GM13977 (cell line): ENCODE measurements at regions not wholly inside any gene's neighbourhood (a gene's known extent, or its start where the extent isn't known, plus 50 kb on each side); places are given as distances from the start of the nearest gene placed in this dataset.

Experiments used
- DNase-seq: peaks from one replicate; pipeline ENCODE4 v3.0.0; 2012; ENCODE audit warnings: low spot score
- in situ Hi-C: fragments of 300-500 bp; cut with MboI; formaldehyde crosslinking; loops from one replicate; pipeline ENCODE4 v1.12.0; 2022; ENCODE audit warnings: low sequenced_read_pairs, low pct_unique_long_range_greater_than_20kb, mixed read lengths, inconsistent platforms; ENCODE audit not compliant: unreplicated experiment
- TF ChIP-seq, protein P1 (sequence below): IDR thresholded peaks from 2 replicates; pipeline ENCODE4 v1.5.1; 2012; ENCODE audit warnings: mild to moderate bottlenecking, control low read depth; ENCODE audit not compliant: insufficient read depth; ENCODE audit errors: extremely low read depth, missing control alignments

DNA sequence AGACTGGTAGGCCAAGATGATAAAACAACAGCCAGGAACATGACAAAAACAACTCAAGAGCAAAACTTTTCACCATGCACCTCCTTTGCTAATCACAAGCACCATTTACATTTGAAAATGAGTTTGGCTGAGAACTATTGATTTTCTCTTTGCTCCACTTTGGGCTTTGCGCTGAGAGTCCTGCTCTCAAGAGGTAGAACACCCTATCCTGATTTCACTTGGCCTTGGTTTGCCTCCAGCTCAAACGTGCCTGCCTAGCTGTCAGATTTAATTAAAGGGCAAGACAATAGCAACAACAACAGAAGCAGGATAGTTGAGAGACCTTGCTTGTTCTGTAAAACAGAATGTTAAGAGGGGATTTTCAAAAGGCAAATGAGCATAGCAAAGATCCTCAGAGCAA is 128.2 kb upstream of the ASTN2 start:
- TF ChIP-seq, protein P1, sequence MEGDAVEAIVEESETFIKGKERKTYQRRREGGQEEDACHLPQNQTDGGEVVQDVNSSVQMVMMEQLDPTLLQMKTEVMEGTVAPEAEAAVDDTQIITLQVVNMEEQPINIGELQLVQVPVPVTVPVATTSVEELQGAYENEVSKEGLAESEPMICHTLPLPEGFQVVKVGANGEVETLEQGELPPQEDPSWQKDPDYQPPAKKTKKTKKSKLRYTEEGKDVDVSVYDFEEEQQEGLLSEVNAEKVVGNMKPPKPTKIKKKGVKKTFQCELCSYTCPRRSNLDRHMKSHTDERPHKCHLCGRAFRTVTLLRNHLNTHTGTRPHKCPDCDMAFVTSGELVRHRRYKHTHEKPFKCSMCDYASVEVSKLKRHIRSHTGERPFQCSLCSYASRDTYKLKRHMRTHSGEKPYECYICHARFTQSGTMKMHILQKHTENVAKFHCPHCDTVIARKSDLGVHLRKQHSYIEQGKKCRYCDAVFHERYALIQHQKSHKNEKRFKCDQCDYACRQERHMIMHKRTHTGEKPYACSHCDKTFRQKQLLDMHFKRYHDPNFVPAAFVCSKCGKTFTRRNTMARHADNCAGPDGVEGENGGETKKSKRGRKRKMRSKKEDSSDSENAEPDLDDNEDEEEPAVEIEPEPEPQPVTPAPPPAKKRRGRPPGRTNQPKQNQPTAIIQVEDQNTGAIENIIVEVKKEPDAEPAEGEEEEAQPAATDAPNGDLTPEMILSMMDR, result no peak
- DNase-seq, result no peak
- in situ Hi-C loops, result no loop called here

DNA sequence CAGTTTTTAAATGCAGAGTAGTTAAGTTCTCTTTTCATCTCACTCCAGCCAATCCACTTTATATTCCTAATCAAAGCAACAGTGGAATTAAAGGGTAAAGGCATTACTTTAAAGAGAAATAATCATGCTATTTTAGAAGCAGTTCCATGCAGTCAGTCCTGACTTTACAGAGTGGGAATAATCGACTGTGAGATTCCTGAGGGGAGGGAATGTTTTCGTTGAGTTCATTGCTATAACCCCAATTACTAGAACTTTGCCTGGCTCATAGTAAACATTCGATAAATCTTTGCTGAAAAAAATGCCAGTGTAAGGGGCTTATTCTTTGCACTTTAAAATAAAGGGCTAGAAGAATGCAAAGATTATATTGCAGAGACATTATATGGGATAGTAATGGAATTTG is 127.2 kb upstream of the ASTN2 start:
- in situ Hi-C loops, result no loop called here
- DNase-seq, result no peak
- TF ChIP-seq, protein P1, result no peak

DNA sequence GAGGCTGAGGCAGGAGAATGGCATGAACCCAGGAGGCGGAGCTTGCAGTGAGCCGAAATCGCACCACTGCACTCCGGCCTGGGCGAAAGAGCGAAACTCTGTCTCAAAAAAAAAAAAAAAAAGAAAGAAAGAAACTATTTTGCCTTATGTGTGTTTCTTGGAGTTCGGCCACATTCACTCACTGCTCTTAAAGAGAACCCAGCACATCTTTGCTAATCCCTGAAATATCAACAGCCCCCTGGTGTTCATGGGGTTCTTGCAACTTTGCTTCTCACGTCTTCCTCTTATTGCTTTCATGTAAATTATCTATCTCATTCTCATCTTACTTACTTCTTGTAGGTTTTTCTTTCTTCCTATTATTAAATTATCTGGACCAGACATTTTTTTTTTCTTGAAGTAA is 126.3 kb upstream of the ASTN2 start:
- TF ChIP-seq, protein P1, result no peak
- DNase-seq, result no peak
- in situ Hi-C loops, result no loop called here

DNA sequence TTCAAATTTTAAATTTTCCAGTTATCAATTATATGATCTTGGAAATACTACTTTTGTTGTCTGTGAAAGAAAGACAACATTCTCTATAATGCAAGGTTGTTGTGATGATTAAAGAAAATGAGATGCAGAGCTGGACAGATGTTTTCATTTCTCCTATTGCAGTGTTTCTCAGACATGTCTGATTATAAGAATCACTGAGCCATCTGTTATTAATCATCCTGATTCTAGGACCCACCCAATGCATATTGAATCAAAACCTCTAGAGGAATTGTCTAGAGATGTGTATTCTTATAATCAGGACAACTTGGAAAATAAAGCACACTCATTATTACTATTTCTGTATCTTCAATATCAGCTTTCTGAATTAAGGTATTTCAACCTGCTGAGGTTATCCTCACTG is 121.1 kb upstream of the ASTN2 start:
- TF ChIP-seq, protein P1, result no peak
- DNase-seq, result no peak
- in situ Hi-C loops, result no loop called here

DNA sequence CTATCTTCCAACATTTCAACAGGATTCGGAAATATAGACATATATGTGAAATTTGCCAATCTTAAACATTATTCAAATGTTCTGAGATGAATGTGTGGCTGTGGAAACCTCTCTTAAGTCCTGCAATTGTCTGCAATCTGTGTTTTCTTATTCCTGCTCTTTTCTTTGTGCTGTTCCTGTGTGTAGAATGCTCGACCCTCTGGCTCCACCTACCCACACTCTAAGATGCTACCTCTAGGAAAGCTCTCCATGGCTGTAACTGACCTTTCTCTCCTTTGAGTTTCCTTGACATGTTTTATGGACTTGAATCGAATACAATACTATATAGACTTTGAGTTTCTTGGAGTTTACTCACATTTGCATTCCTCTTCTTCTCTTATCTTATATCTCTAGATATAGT is 120.6 kb upstream of the ASTN2 start:
- in situ Hi-C loops, result no loop called here
- TF ChIP-seq, protein P1, result no peak
- no peak for DNase-seq

DNA sequence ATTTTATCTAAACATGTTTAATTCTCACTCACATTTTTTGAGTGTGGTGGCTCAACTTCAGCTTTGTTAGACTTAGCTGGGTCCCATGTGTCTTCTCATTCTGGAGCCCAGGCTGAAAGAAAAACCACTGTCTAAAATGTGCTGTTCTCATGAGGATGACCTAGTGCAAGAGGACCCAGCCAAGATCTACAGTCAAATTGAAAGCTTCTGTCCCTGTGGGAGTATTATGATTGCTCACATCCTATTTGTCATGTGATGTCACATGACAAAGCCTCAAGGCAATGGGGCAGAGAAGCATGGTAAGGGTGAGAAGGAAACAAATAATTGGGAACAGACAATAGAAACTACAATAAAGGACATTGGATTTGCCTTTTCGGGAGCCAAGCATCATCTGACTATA is 113.4 kb upstream of the ASTN2 start:
- no peak for DNase-seq
- in situ Hi-C loops, result no loop called here
- TF ChIP-seq, protein P1, result no peak

DNA sequence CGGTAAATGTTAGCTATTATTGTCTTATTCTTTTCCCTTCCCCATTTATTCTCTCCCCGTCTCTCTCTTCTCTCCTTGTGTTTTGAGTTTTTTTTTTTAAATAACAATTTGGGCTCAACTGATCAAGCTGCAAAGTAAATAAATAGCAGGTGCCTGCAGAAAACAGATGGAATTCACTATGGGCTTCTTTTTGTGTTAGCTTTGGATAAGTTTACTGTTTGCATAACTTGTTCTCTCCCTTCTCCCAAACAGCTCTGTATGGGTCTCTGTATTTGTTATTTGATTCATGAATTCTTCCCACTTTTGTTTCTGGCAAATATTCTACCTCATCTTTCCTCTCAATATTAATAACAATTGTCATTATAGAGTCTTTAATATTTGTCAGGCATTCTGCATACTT is 111.8 kb upstream of the ASTN2 start:
- no peak for DNase-seq
- in situ Hi-C loops, result no loop called here
- TF ChIP-seq, protein P1, result no peak
